ENCODE measurements at regions not wholly inside any gene's neighbourhood (a gene's known extent, or its start where the extent isn't known, plus 50 kb on each side); places are given as distances from the start of the nearest gene placed in this dataset.

GRCh38 chr6:169969372-169970099 is 218.1 kb downstream of the ERMARD start:
- DNase-seq (ENCODE audit: low spot score): no peak
- H3K36me3 Mint-ChIP-seq (ENCODE audit: low read depth): no peaks in the 10 kb centered on the region
- H3K27me3 Mint-ChIP-seq (ENCODE audit: low read depth): peaks cover 2% of the 10 kb centered on the region
- H3K4me1 Mint-ChIP-seq (ENCODE audit: low read depth): no peaks in the 10 kb centered on the region
- no peak overlapping the region for H3K4me3 Mint-ChIP-seq
- no peaks in the 10 kb centered on the region for H3K9me3 Mint-ChIP-seq
- no peak overlapping the region for H3K27ac Mint-ChIP-seq

- no peaks in the 10 kb centered on the region for H3K4me1 Mint-ChIP-seq (ENCODE audit: low read depth)
- DNase-seq (ENCODE audit: low spot score): no peak
- no peak overlapping the region for H3K27ac Mint-ChIP-seq
- H3K36me3 Mint-ChIP-seq (ENCODE audit: low read depth): no peaks in the 10 kb centered on the region
- H3K27me3 Mint-ChIP-seq (ENCODE audit: low read depth): peaks cover 2% of the 10 kb centered on the region
- no peaks in the 10 kb centered on the region for H3K9me3 Mint-ChIP-seq
- H3K4me3 Mint-ChIP-seq: no peak overlapping the region
These were observed 217.3 kb downstream of the ERMARD start for GRCh38 chr6:169968541-169969270.

GRCh38 chr6:169967687-169968086 is 216.3 kb downstream of the ERMARD start:
- H3K27ac Mint-ChIP-seq: no peak overlapping the region
- no peak for DNase-seq (ENCODE audit: low spot score)
- no peaks in the 10 kb centered on the region for H3K4me1 Mint-ChIP-seq (ENCODE audit: low read depth)
- no peaks in the 10 kb centered on the region for H3K36me3 Mint-ChIP-seq (ENCODE audit: low read depth)
- H3K9me3 Mint-ChIP-seq: no peaks in the 10 kb centered on the region
- no peak overlapping the region for H3K4me3 Mint-ChIP-seq
- H3K27me3 Mint-ChIP-seq (ENCODE audit: low read depth): peaks cover 8% of the 10 kb centered on the region

GRCh38 chr6:169966312-169967181 is 215.1 kb downstream of the ERMARD start:
- no peak for DNase-seq (ENCODE audit: low spot score)
- Mint-ChIP-seq H3K4me1 (ENCODE audit: low read depth) (no peaks in the 10 kb centered on the region), H3K4me3 (no peak overlapping the region), H3K27me3 (ENCODE audit: low read depth) (peaks cover 13% of the 10 kb centered on the region), H3K9me3 (no peaks in the 10 kb centered on the region), H3K36me3 (ENCODE audit: low read depth) (no peaks in the 10 kb centered on the region), H3K27ac (no peak overlapping the region)

- Mint-ChIP-seq H3K27me3 (ENCODE audit: low read depth) (peaks cover 16% of the 10 kb centered on the region), H3K9me3 (no peaks in the 10 kb centered on the region), H3K27ac (no peak overlapping the region), H3K4me1 (ENCODE audit: low read depth) (no peaks in the 10 kb centered on the region), H3K4me3 (no peak overlapping the region), H3K36me3 (ENCODE audit: low read depth) (no peaks in the 10 kb centered on the region)
- DNase-seq (ENCODE audit: low spot score): no peak
These were observed 214.4 kb downstream of the ERMARD start for GRCh38 chr6:169965657-169966311.

- Mint-ChIP-seq H3K36me3 (ENCODE audit: low read depth) (no peaks in the 10 kb centered on the region), H3K4me3 (no peak overlapping the region), H3K4me1 (ENCODE audit: low read depth) (no peaks in the 10 kb centered on the region), H3K9me3 (no peaks in the 10 kb centered on the region), H3K27ac (no peak overlapping the region), H3K27me3 (ENCODE audit: low read depth) (peaks cover 16% of the 10 kb centered on the region)
- no peak for DNase-seq (ENCODE audit: low spot score)
These were observed 213.8 kb downstream of the ERMARD start for GRCh38 chr6:169965239-169965638.

- Mint-ChIP-seq H3K27ac (no peak overlapping the region), H3K27me3 (ENCODE audit: low read depth) (peaks cover 16% of the 10 kb centered on the region), H3K4me1 (ENCODE audit: low read depth) (no peaks in the 10 kb centered on the region), H3K4me3 (no peak overlapping the region), H3K9me3 (no peaks in the 10 kb centered on the region), H3K36me3 (ENCODE audit: low read depth) (no peaks in the 10 kb centered on the region)
- DNase-seq (ENCODE audit: low spot score): no peak
These were observed 213.2 kb downstream of the ERMARD start for GRCh38 chr6:169964486-169965180.

- H3K9me3 Mint-ChIP-seq: no peaks in the 10 kb centered on the region
- H3K4me1 Mint-ChIP-seq (ENCODE audit: low read depth): no peaks in the 10 kb centered on the region
- H3K27me3 Mint-ChIP-seq (ENCODE audit: low read depth): peaks cover 16% of the 10 kb centered on the region
- H3K27ac Mint-ChIP-seq: no peak overlapping the region
- H3K4me3 Mint-ChIP-seq: no peak overlapping the region
- H3K36me3 Mint-ChIP-seq (ENCODE audit: low read depth): no peaks in the 10 kb centered on the region
- DNase-seq (ENCODE audit: low spot score): no peak
These were observed 212.3 kb downstream of the ERMARD start for GRCh38 chr6:169963581-169964297.

GRCh38 chr6:169962604-169963469 is 211.4 kb downstream of the ERMARD start:
- no peak overlapping the region for H3K4me3 Mint-ChIP-seq
- no peaks in the 10 kb centered on the region for H3K36me3 Mint-ChIP-seq (ENCODE audit: low read depth)
- no peaks in the 10 kb centered on the region for H3K4me1 Mint-ChIP-seq (ENCODE audit: low read depth)
- H3K27me3 Mint-ChIP-seq (ENCODE audit: low read depth): peaks cover 16% of the 10 kb centered on the region
- no peak overlapping the region for H3K27ac Mint-ChIP-seq
- H3K9me3 Mint-ChIP-seq: no peaks in the 10 kb centered on the region
- DNase-seq (ENCODE audit: low spot score): no peak

- no peak overlapping the region for H3K4me3 Mint-ChIP-seq
- H3K27me3 Mint-ChIP-seq (ENCODE audit: low read depth): peaks cover 16% of the 10 kb centered on the region
- H3K9me3 Mint-ChIP-seq: no peaks in the 10 kb centered on the region
- DNase-seq (ENCODE audit: low spot score): no peak
- H3K27ac Mint-ChIP-seq: no peak overlapping the region
- H3K4me1 Mint-ChIP-seq (ENCODE audit: low read depth): no peaks in the 10 kb centered on the region
- H3K36me3 Mint-ChIP-seq (ENCODE audit: low read depth): no peaks in the 10 kb centered on the region
These were observed 210.5 kb downstream of the ERMARD start for GRCh38 chr6:169961772-169962561.

- Mint-ChIP-seq H3K4me1 (ENCODE audit: low read depth) (no peaks in the 10 kb centered on the region), H3K27me3 (ENCODE audit: low read depth) (peaks cover 16% of the 10 kb centered on the region), H3K9me3 (no peaks in the 10 kb centered on the region), H3K4me3 (no peak overlapping the region), H3K27ac (no peak overlapping the region), H3K36me3 (ENCODE audit: low read depth) (no peaks in the 10 kb centered on the region)
- no peak for DNase-seq (ENCODE audit: low spot score)
These were observed 209.6 kb downstream of the ERMARD start for GRCh38 chr6:169960886-169961611.

Measured in T-helper 2 cell treated with Interferon-gamma antibody and Interleukin-4, amounts not matched to agents 5 μg/mL and 100 μg/mL, for 36 hours (primary cell).